Activated CD4-positive, alpha-beta T cell treated with anti-CD3 and anti-CD28 coated beads for 24 hours (primary cell): ENCODE measurements at regions not wholly inside any gene's neighbourhood (a gene's known extent, or its start where the extent isn't known, plus 50 kb on each side); places are given as distances from the start of the nearest gene placed in this dataset.
"Not testable (repeated sequence)": the region's sequence is repeated elsewhere in the genome, so short reads cannot be mapped to it uniquely, and the experiment has no call there.

Experiments
- DNase-seq, 2 donors: peaks; one replicate each; pipeline ENCODE4 v3.0.0-alpha.2; 2020; ENCODE audit warnings: low read depth in 2 of 2

- DNase-seq = no peak
Measured at GRCh38 chr14:106055289-106055688, 528.9 kb downstream of the TMEM121 start.

DNA sequence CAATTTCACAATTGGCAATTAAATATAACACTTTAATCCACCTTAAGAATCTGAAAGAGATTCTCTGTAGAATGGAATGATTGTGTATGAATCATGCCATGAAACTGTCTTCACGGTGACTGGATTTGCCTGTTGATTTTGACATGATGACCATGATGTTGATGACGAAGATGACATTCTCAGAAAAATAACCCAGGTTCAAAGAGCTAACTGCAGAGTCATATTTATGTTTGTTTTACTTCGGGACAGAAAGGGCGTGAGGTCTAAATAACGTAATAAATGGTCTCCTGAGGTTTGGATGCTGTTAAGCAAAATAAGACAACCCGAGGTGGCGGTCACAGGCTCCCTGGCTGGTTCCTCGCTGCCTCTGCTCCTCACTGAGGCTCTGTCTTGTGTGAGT is 532.0 kb downstream of the TMEM121 start:
- DNase-seq = no peak

GRCh38 chr14:106060276-106060975 is 534.0 kb downstream of the TMEM121 start:
- DNase-seq = no peak

DNA sequence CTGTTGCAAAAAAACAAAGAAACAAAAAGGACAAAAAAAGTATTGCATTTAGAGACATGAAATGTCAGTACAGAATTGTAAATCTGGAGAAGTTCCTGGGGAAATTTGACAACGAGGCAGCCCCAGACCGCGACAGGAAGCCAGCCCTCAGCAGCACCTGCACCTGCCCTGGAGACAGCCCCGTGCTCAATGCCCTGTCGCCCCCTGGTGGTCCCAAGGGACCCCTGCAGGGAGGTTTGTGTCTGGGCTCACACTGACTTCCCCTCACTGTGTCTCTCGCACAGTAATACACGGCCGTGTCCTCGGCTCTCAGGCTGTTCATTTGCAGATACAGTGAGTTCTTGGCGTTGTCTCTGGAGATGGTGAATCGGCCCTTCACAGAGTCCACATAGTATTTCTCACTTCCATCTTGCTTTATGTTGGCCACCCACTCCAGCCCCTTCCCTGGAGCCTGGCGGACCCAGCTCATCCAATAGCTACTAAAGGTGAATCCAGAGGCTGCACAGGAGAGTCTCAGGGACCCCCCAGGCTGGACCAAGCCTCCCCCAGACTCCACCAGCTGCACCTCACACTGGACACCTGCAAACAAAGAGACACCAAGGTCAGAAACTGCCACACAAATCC is 535.6 kb downstream of the TMEM121 start:
- DNase-seq = peak; percentile 70 to 73

GRCh38 chr14:106062502-106063272 is 536.3 kb downstream of the TMEM121 start:
- DNase-seq = no peak

GRCh38 chr14:106067935-106068334 is 541.6 kb downstream of the TMEM121 start:
- DNase-seq = no peak

GRCh38 chr14:106069804-106070625 is 543.6 kb downstream of the TMEM121 start:
- no peak for DNase-seq

- no peak for DNase-seq
Measured at GRCh38 chr14:106080922-106081321, 554.5 kb downstream of the TMEM121 start.

DNA sequence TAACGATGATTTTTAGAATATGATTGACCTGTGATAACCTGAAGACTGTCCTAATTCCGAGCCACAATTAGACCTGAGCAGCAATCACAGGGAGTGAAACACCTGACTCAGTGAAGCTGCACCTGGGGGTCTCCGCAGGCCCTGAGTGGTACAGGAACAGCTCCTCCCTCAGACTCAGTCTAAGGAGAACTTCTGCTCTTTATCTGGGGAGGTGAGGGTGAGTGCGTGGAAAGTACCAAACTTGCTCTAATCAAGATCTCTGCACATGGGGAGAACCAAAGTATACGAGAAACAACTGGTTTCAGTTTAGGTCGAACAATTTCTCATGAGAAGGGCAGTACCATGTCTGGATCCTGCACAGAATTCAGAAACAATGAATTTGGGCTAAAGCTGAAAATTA is 555.3 kb downstream of the TMEM121 start:
- DNase-seq = not testable (repeated sequence)

GRCh38 chr14:106083082-106083481 is 556.7 kb downstream of the TMEM121 start:
- no peak for DNase-seq

GRCh38 chr14:106087837-106088236 is 561.5 kb downstream of the TMEM121 start:
- no peak for DNase-seq

- not testable (repeated sequence) for DNase-seq
Measured at GRCh38 chr14:106088860-106089259, 562.5 kb downstream of the TMEM121 start.

DNA sequence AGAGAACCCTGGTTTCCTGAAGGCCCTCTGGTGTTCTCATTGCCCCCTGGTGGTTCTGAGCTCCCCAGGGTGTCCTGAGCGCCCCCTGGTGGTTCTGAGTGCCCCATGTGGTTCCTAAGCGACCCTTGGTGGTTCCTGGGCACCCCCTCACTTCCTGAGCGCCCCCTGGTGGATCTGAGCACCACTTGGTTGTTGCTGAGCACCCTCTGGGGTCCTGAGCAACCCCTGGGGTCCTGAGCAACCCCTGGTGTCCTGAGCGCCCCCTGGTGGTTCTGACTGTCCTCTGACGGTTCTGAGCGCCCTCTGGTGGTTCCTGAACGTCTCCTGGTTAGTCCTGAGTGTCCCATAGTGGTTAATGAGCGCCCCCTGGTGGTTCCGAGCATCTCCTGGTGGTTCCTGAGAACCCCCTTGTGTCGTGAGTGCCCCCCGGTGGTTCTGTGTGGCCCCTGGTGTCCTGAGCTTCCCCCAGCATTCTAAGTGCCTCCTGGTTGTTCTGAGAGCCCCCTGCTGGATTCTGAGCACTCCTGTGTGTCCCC is 568.3 kb downstream of the TMEM121 start:
- DNase-seq = peak in 1 of 2 donors; percentile 76

GRCh38 chr14:106107703-106108102 is 581.3 kb downstream of the TMEM121 start:
- DNase-seq = no peak

GRCh38 chr14:106109337-106109736 is 583.0 kb downstream of the TMEM121 start:
- DNase-seq = no peak

DNA sequence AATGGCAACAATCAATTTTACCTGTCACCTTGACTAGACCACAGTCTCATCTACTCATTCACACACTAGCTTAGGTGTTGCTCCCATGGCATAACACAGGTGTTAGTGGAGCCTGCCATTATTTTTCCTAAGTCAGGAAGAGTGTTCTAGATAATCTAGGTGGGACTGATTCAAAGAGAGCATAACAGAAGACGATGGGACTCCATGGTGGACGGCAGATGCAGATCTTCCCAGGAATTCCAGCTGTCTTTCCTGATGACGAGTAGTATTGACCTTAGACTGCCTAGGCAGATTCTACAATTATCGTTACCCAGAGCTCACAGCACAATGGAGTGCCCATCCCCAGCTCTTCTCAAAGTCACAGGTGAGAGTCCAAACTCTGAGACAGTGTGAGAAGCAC is 589.0 kb downstream of the TMEM121 start:
- DNase-seq = no peak

DNA sequence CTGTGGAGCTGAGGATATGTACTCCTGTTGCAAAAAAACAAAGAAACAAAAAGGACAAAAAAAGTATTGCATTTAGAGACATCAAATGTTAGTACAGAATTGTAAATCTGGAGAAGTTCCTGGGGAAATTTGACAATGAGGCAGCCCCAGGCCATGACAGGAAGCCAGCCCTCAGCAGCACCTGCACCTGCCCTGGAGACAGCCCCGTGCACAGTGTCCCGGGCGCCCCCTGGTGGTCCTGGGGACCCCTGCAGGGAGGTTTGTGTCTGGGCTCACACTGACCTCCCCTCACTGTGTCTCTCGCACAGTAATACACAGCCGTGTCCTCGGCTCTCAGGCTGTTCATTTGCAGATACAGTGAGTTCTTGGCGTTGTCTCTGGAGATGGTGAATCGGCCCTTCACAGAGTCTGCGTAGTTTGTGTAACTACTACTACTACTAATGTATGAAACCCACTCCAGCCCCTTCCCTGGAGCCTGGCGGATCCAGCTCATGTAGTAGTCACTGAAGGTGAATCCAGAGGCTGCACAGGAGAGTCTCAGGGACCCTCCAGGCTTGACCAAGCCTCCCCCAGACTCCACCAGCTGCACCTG is 590.1 kb downstream of the TMEM121 start:
- peak in 1 of 2 donors; percentile 11 for DNase-seq

GRCh38 chr14:106120101-106120500 is 593.7 kb downstream of the TMEM121 start:
- no peak for DNase-seq

DNA sequence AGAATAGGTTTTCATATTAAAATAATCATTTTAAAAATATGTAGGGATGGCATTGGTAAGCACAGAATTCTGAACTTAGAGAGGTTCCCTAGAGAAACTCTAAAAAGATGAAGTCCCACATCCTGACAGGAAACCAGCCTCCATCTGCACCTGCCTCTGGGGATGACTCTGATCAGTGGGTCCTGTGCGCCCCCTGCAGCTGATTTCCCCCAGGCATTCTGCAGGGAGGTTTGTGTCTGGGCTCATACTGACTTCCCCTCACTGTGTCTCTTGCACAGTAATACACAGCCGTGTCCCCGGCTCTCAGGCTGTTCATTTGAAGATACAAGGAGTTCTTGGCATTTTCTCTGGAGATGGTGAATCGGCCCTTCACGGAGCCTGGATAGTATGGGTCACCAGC is 602.9 kb downstream of the TMEM121 start:
- DNase-seq = peak in 1 of 2 donors; percentile 17

DNA sequence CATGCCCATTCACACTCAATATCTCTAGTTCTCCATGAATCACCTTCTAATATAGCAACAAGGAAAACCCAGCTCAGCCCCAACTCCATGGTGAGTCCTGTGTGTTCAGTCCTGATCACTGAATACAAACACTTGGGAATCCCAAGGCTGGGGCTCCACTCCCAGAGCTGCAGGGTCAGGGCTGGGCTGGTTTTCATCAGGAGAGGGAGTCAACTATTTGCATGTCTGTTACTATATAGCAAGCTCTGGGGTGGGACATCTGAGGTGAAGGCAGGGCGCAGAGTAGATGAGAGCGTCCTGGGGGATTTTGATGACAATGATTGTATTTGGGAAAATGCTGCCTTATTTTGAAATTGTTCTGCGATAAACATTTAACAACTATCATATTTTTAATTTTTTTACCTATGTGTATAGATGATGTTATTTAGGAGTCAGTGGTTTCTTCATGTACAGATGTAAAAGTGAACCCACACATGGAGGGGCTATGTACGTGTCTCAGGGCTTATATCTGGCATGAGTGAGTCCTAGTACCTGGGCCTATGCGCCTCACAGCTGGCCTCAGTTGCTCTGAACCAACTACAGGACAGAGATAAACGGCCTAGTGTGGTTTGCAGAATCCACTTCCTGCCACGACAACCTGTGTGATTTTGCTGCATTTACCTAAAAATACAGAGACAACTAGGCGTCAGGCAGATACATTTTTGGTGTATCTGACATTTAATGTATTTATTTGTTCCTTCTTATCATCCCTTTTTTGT is 603.7 kb downstream of the TMEM121 start:
- DNase-seq = not testable (repeated sequence)
